ENCODE measurements at regions not wholly inside any gene's neighbourhood (a gene's known extent, or its start where the extent isn't known, plus 50 kb on each side); places are given as distances from the start of the nearest gene placed in this dataset.

DNA sequence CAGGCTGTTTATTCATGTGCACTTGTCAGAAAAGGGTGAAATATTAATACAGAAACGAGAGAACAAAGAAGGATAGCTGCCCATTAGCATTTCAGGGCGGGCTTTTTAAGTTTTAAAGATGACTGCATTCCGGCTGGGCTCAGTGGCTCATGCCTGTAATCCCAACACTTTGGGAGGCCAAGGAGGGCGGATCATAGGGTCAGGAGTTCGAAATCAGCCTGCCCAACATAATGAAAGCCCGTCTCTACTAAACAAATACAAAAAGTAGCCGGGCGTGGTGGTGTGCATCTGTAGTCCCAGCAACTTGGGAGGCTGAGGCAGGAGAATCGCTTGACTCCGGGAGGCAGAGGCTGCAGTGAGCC lies 130.5 kb downstream of the HFE start:
- Histone ChIP-seq H3K27me3 (ENCODE audit: insufficient read depth, low read depth, low read length) (no peaks in the 10 kb centered on the region), H3F3A (ENCODE audit: insufficient read depth, low read length, poor library complexity, severe bottlenecking) (peaks cover 8% of the 10 kb centered on the region), H3K9ac (ENCODE audit: low read length) (peak overlapping the region; percentile 93), H3K79me2 (replicated peaks; ENCODE audit: insufficient read depth, low read length) (peaks cover 27% of the 10 kb centered on the region), H3K9me2 (ENCODE audit: insufficient read depth, low read length) (no peaks in the 10 kb centered on the region), H4K20me1 (ENCODE audit: insufficient read depth) (peaks cover 4% of the 10 kb centered on the region), H2AFZ (ENCODE audit: low read depth, low read length) (no peak overlapping the region), H3K27ac (ENCODE audit: low read length) (peak overlapping the region; percentile 100), H3K9me3 (ENCODE audit: low read length) (no peaks in the 10 kb centered on the region), H3K36me3 (ENCODE audit: insufficient read depth, low read length) (no peaks in the 10 kb centered on the region), H3K4me2 (ENCODE audit: low read length) (peak overlapping the region; percentile 57), H3K4me3 (ENCODE audit: low read length) (peak overlapping the region; percentile 74)
- no peak for TF ChIP-seq POLR2AphosphoS5 (IDR thresholded peaks at IDR 0.05)
- peak; percentile 90 for TF ChIP-seq MXI1 (conservative IDR thresholded peaks at IDR 0.05; ENCODE audit: poor library complexity, severe bottlenecking)
- no peak for TF ChIP-seq TAF1 (IDR thresholded peaks at IDR 0.05; ENCODE audit: low read depth)

DNA sequence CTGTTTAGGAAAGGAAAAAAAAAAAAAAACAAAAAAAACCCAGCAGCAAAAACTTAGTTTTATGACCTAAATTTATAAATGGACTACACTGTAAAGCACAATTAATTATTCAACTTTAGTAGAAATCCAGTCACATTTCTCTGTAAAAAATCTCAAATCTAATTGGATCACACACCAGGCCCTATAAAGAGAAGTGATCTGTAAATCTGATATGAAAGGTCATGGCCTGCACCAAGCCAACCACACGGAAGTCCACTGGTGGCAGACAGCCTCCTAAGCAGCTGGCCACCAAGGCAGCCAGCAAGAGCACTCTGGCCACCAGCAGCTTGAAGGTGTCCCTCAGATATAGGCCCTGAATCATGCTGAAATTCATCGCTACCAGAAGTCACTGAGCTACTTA lies 131.6 kb downstream of the HFE start:
- Histone ChIP-seq H3K9me3 (ENCODE audit: low read length) (no peaks in the 10 kb centered on the region), H3K79me2 (replicated peaks; ENCODE audit: insufficient read depth, low read length) (peaks cover 17% of the 10 kb centered on the region), H3K4me3 (ENCODE audit: low read length) (peak overlapping the region; percentile 74), H3F3A (ENCODE audit: insufficient read depth, low read length, poor library complexity, severe bottlenecking) (peaks cover 12% of the 10 kb centered on the region), H3K4me2 (ENCODE audit: low read length) (no peak overlapping the region), H3K9ac (ENCODE audit: low read length) (no peak overlapping the region), H3K36me3 (ENCODE audit: insufficient read depth, low read length) (no peaks in the 10 kb centered on the region), H2AFZ (ENCODE audit: low read depth, low read length) (no peak overlapping the region), H3K27me3 (ENCODE audit: insufficient read depth, low read depth, low read length) (no peaks in the 10 kb centered on the region), H4K20me1 (ENCODE audit: insufficient read depth) (peaks cover 4% of the 10 kb centered on the region), H3K27ac (ENCODE audit: low read length) (peak overlapping the region; percentile 100), H3K9me2 (ENCODE audit: insufficient read depth, low read length) (no peaks in the 10 kb centered on the region)
- no peak for TF ChIP-seq TAF1 (IDR thresholded peaks at IDR 0.05; ENCODE audit: low read depth)
- TF ChIP-seq EP300 (conservative IDR thresholded peaks at IDR 0.05; ENCODE audit: poor library complexity, severe bottlenecking): no peak
- TF ChIP-seq, protein P1, sequence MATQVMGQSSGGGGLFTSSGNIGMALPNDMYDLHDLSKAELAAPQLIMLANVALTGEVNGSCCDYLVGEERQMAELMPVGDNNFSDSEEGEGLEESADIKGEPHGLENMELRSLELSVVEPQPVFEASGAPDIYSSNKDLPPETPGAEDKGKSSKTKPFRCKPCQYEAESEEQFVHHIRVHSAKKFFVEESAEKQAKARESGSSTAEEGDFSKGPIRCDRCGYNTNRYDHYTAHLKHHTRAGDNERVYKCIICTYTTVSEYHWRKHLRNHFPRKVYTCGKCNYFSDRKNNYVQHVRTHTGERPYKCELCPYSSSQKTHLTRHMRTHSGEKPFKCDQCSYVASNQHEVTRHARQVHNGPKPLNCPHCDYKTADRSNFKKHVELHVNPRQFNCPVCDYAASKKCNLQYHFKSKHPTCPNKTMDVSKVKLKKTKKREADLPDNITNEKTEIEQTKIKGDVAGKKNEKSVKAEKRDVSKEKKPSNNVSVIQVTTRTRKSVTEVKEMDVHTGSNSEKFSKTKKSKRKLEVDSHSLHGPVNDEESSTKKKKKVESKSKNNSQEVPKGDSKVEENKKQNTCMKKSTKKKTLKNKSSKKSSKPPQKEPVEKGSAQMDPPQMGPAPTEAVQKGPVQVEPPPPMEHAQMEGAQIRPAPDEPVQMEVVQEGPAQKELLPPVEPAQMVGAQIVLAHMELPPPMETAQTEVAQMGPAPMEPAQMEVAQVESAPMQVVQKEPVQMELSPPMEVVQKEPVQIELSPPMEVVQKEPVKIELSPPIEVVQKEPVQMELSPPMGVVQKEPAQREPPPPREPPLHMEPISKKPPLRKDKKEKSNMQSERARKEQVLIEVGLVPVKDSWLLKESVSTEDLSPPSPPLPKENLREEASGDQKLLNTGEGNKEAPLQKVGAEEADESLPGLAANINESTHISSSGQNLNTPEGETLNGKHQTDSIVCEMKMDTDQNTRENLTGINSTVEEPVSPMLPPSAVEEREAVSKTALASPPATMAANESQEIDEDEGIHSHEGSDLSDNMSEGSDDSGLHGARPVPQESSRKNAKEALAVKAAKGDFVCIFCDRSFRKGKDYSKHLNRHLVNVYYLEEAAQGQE (IDR thresholded peaks at IDR 0.05; ENCODE audit: borderline replicate concordance): no peak
- TF ChIP-seq EZH2 (IDR thresholded peaks at IDR 0.05; ENCODE audit: borderline replicate concordance, insufficient read depth, low read length, poor library complexity, severe bottlenecking): no peak

DNA sequence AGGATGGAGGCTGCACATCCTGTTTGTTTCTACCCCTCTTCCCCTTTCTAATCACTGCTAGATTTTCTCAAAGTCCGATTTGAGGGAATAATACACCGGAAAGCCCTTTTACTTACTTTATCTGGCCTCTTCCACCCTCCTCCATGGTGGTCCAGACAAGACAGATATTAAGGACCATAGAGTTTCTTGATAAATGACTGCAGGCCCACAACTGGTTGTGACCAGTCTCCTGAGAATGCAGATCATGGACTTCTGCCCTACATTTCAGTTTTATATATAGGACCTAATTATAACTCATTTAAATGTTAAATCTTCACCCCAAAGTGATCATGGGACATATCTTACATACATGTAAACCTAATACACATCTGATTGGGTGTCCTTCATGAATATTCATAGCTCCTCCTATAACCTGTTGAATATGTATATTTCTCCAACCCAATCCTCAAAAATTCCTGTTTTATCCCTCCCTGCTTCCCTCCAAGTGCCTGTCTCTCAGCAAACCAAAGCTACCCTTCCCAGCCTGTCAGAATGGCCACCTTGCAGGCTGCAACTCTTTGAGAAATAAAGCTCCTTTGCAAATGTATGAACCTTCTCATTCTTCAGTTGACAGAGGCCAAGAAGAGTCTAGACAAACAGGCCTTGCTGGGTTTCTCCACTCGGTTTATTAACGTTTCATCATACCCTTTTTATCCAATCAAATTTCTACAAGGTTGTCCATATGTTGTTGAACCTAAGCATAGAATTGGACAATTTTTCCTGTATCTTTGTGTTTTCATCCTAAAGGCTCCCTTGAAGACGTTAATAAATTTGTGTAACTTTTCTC lies 133.1 kb downstream of the HFE start:
- Histone ChIP-seq H3K27me3 (ENCODE audit: insufficient read depth, low read depth, low read length) (no peaks in the 10 kb centered on the region), H3K36me3 (ENCODE audit: insufficient read depth, low read length) (no peaks in the 10 kb centered on the region), H3K79me2 (replicated peaks; ENCODE audit: insufficient read depth, low read length) (peaks cover 8% of the 10 kb centered on the region), H4K20me1 (ENCODE audit: insufficient read depth) (peaks cover 3% of the 10 kb centered on the region), H2AFZ (ENCODE audit: low read depth, low read length) (no peak overlapping the region), H3K9me3 (ENCODE audit: low read length) (no peaks in the 10 kb centered on the region), H3F3A (ENCODE audit: insufficient read depth, low read length, poor library complexity, severe bottlenecking) (peaks cover 15% of the 10 kb centered on the region), H3K4me2 (ENCODE audit: low read length) (no peak overlapping the region), H3K9ac (ENCODE audit: low read length) (no peak overlapping the region), H3K4me3 (ENCODE audit: low read length) (no peak overlapping the region), H3K9me2 (ENCODE audit: insufficient read depth, low read length) (no peaks in the 10 kb centered on the region), H3K27ac (ENCODE audit: low read length) (no peak overlapping the region)
- no peak for TF ChIP-seq POLR2AphosphoS5 (IDR thresholded peaks at IDR 0.05)
- no peak for TF ChIP-seq EZH2 (IDR thresholded peaks at IDR 0.05; ENCODE audit: borderline replicate concordance, insufficient read depth, low read length, poor library complexity, severe bottlenecking)
- TF ChIP-seq, protein P2, sequence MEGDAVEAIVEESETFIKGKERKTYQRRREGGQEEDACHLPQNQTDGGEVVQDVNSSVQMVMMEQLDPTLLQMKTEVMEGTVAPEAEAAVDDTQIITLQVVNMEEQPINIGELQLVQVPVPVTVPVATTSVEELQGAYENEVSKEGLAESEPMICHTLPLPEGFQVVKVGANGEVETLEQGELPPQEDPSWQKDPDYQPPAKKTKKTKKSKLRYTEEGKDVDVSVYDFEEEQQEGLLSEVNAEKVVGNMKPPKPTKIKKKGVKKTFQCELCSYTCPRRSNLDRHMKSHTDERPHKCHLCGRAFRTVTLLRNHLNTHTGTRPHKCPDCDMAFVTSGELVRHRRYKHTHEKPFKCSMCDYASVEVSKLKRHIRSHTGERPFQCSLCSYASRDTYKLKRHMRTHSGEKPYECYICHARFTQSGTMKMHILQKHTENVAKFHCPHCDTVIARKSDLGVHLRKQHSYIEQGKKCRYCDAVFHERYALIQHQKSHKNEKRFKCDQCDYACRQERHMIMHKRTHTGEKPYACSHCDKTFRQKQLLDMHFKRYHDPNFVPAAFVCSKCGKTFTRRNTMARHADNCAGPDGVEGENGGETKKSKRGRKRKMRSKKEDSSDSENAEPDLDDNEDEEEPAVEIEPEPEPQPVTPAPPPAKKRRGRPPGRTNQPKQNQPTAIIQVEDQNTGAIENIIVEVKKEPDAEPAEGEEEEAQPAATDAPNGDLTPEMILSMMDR (IDR thresholded peaks at IDR 0.05; ENCODE audit: poor library complexity, severe bottlenecking): no peak
- TF ChIP-seq RAD21 (conservative IDR thresholded peaks at IDR 0.05): no peak
- TF ChIP-seq EP300 (conservative IDR thresholded peaks at IDR 0.05; ENCODE audit: poor library complexity, severe bottlenecking): no peak
